ENCODE measurements at regions not wholly inside any gene's neighbourhood (a gene's known extent, or its start where the extent isn't known, plus 50 kb on each side); places are given as distances from the start of the nearest gene placed in this dataset.
"Not testable (repeated sequence)": the region's sequence is repeated elsewhere in the genome, so short reads cannot be mapped to it uniquely, and the experiment has no call there.

DNA sequence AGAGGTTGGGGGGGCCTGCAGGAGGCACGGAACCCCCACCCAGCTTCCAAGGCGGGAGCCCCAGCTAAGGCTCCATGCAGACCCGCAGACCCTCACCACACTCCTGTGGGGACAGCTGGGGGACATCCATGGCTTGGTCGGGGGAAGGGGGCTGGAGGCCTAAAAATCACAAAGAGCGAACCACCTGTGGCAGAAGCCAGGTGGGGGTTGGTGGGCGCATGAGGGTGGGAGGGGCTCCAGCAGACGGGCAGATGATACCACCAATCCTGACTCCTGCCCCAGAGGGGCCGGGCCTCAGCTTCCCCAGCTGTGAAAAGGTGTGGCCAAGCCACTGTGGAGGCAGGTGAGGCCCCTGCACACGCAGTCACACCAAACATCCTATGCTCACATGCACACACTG, 111.6 kb downstream of the FAM53A start:
- DNase-seq: no peak

DNA sequence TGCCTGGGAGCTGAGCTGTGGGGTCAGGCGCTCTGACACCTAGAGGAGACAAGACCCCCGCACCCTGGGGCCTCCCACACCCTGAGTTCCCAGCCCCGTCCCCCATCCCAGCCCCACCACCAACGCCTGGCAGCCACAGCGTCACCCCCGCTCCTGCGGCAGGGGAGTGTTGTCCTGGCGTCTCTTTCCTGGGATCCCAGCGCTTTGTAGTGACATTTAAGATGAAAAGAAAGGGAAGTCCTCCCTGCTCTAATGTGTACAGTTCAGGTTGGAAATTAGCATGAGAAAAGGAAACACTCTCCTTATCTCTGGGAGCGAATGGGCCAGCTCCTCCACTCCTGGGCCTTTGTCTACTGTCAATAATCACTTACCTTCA, 112.1 kb downstream of the FAM53A start:
- DNase-seq: no peak

DNA sequence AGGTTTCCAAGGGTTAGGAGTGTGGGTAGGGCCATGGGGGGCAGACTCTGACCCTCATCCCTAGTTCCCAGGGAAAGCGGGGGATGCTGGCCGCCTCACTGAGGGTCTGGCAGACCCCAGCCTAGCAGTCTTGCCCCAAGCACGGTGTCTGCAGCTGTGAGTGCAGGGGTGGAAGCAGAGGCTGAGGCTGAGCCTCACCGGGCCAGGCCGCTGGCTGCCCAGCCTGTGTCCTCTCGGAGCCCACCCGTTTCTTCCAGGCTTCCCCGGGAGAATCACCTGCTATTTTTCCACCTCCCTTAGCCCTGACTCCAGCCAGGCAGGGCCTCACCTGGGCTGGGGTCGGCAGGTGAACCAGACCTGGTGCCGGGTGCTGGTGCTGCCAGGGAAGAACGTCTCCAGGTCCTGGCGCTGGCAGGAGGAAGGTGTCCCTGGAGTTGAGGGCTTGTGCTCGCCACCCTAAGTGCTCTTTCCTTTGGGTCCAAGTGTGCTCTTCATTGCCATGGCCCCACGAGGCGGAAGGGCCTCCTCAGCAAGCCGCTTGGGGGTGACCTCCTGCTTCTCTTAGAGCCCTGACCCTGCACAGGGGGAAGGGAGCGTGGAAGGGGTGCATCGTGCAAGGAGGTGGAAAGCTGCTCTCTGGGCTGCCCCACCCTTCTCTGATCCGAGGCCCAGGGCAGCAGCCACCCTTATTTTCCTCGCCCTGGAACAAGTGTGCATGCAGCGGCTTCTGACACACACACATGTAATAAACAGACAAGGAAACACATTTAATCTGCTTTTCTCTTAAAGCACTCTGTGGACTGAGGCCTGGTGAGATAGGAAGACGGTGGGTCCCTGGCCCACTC, 112.7 kb downstream of the FAM53A start:
- DNase-seq: no peak

DNA sequence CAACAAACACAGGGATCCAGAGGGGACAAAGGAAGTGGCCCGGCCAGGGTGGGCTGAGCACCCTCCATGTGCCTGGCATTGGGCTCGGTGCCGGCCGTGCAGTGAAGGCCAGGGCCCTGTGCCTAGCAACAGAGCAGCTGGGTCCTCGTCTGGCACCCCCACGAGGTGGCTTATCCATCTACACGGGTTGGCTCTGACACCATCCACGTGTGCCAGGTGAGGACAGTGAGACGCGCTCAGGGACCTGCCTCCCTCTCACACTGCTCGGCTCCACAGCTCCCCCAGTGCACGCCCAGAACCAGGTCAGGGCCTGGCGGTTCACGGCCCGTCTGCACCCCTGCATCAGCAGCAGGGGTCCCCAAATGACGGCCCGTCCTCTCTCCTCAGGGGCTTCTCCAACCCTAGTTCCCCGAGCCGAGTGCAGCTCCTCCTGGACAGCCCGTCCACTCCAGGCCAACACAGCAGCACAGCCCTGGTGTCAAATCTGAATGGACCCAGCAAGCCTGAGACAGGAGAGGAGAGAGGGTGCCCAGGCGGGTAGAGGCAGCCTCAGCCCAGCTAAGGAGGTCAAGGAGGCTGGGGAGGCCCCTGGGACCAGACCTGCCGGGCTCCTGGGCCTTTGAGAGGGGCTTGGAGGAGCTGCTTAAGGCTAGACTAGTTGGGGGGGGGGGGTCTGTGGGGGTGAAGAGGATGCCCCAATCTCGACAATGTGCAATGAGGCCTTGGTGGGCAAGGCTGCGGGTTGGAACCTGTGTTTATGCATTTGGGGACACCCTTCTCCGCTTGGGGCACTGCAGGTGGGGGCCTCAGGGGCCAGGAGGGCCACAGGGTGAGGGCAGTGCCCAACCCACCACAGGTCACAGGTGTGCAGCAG, 113.6 kb downstream of the FAM53A start:
- no peak for DNase-seq

DNA sequence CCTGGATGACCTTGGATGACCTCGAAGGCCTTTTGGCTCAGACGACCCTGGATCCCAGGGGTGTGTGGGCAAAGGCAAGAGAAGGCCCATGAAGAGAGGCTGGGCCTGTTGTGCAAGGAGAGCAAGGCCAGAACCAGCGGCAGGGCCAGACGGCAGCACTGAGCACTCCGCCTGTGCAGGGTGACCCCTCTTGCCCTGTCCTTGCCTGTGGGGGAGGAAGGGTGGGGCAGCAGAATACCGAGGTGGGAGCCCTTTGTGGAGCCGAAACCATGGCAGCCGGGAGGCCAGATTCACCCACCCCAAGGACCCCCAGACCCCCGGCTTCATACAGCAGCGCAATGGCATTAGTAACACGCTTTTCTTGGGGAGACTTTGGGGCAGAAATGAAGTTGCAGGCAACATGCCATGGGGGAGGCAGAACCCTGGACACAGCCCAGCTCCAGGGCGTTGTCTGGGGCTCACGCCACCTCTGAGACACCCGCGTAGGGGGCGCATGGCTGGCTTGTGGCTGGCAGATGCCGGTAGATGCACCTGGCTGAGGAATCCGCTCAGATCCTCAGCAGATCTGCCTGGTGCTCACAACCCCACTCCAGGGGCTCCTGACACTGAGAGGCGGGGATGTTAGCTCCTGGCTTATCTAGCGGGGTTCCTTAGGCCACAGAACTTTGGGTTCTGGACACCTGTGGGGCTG, 114.5 kb downstream of the FAM53A start:
- no peak for DNase-seq

DNA sequence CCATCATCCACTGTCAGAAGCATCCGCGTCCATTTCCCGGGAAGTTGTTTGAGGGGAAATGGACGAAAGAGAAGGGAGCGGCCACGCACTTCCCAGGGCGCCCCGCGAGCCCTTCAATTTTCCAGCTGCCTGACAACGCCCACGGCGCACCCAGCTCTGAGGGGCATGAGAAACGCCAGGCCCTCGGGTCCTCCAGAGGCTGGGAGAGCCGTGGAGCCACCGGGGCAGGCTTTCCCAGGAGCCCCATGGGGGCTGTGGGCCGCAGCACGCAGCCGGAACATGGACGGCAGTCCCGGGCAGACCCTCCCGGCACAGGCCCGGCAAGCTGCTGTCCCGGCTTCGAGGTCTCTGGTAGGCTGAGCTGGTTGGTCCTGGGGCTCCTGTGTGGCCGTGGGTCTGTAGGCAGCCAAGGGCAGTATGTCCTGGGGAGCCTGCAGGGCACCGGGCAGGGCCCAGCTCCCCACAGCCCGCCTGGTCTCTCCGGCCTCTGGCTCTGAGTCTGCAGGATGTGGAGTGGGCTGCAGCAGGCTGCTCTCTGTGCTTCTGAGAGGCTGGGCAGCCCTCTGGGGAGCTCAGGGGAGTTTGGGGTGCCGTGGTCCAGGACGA, 115.2 kb downstream of the FAM53A start:
- DNase-seq: no peak

DNA sequence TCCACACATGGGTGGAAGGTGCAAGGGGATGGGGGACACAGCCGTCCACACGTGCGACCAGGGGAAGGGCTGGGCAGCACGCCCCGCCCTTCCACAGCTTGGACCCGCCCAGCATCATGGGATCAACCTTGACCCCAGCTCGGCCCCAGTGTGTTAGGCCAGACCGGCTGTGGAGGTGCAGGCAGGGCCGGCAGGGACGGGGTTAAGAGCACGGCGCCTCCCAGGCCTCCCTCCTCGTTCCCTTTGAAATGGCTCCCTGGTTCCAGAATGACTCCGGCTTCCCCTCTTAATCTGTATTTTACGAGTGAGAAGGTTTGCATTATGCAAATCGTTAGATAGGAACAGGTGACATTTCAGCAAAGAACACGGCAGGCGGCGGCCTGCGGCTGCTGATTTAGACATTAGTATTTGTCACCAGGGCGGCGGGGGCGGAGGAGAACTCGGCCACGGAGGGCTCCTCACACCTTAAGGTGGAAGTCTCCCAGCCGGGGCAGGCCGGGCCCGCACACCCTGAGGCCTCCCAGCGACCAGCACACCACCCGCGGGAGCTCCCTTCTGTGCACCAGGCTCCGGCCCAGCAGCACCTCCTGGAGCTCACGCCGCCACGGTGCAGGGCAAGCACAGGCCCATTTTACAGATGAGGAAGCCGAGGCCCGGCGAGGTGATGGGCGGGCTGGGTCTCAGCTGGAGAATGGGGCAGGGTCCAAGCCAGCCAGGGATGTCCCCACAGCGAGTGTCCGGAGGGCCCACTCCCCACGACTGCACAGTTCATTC, 116.1 kb downstream of the FAM53A start:
- DNase-seq: no peak

DNA sequence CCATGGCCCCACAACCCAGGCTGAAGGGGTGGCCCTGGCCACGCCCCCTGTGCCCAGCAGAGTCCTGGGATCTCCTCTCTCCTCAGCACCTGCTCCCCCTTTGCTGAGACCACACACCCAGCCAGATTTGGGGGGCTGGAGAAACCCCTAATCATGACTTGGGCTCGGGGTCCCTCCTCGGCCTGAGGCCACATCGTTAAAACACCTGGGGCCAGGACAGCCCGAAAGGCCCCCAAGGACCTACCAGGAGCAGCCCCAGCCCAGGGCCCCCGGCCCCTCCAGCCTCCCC, 116.7 kb downstream of the FAM53A start:
- DNase-seq: no peak

DNA sequence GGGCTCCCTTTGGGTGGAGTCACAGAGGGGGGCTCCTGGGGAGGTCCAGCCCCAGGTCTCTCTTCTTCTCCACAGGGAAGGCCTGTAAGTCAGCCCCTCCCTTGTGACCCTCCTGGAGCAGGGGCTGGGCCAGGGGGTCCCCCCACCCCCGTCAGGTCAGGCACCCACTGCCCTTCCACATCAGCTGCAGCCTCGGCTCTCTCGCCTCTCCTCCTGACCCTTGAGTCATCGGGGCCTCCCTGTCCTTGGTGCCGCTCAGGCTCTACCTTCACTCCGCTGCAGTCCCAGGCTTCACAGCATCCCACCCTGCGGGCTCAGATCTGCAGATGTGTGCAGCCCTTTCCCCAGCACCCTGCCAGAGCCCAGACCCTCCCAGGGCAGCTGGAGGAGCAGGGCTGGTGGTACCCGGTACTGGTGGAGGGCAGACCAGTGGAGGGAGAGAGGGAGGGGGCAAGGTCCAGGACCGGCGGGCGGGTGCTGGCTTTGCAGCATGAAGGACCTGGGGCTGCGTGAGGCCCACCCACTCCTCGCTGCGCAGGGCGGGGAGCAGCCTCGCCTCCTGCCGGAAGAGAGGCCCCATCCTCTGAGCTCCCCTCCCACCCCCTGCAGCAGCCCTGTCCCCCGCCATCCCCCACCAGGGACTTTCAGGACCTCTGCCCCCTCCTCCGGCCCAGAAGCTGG, 117.1 kb downstream of the FAM53A start:
- DNase-seq: no peak

DNA sequence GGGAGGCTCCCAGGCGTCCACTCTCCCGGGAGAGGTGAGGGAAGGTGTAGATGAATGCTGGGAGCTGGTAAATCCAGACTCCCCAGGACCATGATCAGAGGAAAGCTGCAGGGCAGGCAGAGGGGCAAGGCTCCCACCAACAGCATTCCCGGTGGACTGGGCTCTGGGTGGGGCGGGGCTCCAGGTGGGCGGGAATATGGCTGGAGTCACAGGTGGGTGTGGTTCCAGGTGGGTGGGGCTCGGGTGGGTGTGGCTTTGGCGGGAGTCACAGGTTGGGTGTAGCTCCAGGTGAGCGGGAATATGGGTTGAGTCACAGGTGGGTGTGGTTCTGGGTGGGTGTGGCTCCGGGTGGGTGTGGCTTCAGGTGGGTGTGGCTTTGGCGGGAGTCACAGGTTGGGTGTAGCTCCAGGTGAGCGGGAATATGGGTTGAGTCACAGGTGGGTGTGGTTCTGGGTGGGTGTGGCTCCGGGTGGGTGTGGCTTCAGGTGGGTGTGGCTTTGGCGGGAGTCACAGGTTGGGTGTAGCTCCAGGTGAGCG, 117.7 kb downstream of the FAM53A start:
- DNase-seq: not testable (repeated sequence)

DNA sequence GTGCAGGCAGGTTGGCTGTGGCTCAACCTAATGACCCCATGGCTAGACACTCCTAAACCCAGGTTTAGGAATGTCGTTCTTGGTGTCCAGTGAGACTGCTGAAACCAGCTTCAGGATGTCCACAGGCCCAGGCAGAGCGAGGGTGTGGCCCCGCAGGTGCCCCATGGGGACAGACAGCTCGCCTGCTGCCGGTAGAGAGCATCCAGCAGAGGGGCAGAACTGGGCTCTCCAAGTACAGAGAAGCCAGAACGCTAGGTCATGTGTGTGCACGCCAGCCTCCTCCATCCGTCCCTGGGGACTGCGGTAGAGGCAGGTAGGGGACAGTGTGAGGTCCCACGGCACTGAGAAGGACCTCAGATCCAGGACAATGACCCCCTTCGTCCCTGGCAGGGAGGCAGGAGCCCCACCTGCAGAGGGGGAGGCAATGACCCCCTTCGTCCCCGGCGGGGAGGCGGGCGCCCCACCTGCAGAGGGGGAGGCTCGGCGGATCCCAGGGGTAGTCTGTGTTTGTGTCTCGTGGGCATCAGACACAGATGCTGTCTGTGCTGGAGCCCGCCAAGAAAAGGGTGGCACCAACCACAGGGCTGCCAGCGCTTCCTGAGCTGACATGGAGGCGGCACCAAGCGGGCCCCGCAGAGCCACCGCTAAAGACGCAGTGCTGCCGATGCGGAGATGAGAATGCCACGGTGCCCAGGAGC, 118.4 kb downstream of the FAM53A start:
- no peak for DNase-seq

DNA sequence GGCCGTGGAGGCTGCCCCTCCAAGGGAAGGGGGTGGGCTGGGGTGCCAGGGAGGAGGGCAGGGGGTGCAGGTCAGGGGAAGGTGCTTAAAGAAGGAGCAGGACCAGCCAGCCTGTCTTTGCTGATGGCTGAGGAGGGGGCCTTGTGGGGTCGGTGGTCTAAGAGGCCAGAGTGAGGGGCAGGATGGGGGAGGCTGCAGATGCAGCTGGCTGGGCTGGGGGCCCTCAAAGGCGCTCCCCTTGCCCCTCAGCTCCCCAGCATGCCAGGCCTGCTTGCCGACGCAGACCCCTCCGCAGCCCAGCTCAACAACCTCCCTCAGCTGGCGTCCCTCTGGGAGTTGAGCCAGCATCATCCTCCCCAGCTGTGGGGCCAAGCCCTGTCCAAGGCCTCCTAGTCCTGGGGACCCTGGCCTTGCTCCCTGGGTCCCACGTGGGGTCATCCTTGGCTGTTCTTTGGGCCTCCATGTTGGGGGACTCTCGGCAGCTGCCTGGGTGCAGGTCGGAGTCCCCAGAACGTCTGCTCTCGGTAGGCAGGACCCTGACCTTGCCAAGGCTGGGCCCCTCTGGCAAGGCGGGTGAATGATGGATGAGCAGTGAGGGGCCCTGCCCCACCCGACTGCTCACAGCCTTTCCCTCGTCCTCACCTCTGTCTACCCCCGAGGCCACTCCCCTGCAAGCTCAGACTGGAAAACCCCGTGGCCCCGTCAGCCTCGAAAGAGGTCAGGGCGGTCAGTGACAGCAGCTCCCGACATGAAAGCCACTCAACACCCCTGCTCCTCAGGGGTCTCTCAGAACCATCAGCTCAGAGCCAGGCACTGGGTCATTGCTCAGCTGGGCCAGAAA, 119.4 kb downstream of the FAM53A start:
- DNase-seq: no peak

DNA sequence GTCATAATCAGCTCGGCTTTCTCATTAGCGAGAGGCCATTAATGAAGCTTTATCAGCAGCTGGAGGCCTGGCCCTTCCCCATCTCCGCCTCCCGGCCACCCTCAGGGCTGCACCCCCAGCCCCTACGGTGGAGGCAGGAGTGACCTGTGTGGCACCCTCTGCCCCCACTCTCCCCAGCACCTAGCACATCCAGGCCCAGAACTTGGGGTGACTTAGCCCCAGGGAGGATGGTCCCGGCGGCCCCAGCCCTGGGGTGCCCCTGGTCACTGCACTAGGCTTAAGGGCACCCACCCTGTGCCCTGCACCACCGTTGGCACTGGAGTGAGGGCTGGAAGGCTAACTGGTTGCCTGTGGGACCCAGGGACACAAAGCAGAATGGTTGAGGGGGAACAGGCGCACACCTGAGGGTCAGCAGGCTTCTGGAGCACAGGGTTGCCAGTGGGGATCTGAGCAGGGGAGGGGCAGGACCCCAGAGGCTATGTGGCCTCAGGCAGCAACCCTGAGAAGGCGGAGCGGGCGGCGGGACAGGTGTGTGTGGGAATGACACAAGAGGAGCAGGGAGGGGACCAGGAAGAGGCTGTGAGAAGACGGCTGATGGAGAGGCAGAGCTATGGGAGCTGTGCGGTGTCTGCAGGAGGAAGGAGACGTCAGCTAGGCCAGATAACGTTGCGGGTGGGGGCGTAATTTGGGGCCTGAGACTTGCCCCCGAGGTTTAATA, 120.2 kb downstream of the FAM53A start:
- no peak for DNase-seq

DNA sequence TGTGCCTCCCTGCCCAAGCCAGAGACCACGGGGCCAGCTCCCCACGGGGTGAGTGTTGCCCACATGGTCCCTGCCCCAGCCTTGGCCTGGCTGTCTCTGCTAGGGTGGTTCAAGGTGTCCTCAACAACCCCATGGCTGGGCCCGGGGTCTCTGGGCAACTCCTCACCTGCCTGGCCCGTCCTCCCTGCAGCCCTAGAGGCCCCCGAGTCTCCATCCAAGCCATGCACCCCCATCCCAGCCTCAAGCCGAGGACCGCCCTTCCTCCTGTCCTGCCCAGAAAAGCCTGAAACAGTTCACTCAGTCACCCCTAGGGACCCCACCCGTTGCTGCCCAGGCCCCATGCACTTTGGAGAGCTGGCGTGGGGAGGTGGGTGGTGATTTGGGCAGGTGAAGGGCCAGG, 120.9 kb downstream of the FAM53A start:
- no peak for DNase-seq

DNA sequence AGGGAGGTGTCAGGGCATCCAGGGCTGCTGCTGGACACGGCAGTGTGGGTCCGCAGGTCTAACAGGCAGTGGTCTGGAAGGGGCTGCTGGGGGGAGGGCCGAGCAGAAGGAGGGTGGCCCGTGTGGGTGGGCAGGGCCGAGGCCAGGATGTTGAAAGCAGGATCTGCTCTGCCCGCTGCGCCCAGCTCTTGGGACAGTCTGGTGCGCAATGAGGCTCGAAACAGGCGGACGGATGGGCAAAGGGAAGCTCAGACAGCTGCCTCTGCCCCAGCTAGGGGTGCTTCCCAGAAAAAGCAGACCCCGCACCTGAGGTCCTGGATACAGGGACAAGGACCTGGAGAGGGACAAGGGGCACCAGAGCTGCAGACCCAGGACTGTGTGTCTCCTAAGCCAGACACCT, 121.3 kb downstream of the FAM53A start:
- no peak for DNase-seq

DNA sequence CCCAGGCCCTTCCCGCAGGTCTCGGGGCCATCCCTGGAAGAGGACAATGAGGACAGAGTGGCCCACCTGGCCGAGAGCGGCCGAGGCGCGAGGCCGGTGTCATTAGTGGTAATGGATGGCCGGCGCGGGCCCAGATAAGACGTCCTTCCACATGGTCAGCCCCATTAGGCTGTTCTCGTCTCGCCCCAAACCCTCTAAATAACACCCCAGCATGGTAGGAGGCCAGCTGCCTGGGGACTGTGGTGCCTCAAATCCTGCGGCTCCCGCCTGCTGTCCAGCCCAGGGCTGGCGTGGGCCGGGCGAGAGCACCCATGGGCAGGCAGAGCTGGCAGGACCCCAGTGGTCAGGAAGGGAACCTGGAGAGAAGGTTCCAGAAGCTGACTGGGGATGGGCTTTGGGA, 121.7 kb downstream of the FAM53A start:
- no peak for DNase-seq

DNA sequence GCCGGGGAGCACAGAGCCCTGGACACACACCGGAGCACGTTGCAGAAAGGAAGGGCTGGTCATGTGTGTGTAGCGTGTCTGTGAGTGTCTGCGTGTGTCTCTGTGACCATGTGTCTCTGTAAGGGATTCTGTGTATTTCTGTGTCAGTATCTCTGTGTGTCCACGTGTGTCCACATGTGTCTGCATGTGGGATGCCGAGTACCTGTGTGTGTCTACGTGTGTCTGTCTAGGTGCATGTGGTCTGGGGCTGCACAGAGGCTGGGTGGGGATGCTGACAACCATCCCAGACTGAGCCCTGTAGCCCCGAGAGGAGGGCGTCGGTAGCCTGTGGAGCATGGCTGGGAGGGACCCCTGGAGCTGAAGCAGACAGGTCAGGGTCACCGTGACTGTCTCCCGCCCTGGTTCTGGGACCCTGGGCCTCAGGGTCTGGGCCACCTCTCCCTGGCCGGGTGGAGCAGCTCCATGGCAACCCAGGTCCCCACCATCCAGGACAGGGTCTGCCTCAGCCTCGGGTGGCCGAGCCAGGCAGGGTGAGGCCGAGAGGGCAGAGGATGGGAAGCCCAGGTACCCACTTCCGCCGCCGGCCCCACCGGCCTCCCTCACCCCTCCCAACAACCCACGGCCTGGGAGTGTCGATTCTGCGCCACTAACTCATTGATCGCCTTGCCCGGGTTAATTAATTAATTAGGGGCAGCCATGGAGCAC, 122.7 kb downstream of the FAM53A start:
- no peak for DNase-seq

DNA sequence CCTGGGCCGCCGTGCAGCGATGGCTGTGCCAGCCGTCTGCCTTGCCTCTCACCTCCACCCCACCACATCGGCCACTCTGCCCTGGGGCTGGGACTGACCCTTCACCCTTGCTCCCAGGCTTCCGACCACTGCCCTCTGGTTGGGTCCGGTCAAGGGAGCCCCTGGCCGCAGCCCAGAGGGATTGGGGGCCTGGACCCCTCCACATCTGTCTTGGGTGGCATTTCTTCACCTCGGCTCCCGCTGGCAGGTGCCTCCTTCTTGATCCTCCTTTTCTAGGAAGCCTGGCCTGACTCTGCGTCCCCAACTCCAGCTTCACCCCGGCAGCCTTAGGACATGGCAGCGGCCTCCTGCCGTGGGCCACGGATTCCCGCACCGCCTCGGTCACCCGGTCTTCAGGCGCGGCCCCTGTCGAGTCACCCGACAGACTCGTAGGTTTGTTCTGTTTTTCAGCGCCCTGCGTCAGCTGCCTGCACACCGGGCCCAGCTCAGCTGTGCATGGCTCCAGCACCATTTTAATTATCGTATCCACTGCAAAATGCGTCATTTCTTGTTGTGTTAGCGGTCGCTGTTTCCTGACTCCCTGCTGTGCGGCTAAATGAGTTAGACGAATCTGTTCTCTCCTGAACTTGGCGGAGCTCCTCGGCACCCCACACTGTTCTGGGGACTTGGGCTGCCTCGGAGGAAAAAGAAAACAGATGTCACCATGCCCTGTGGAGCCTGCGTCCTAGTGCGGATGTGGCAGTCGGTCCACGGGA, 124.0 kb downstream of the FAM53A start:
- DNase-seq: no peak

All from SIG-M5 (cell line).